Stimulated activated CD8-positive, alpha-beta memory T cell treated with anti-CD3 and anti-CD28 coated beads, Interleukin-15, amount 100 ng/mL, for 24 hours (primary cell): ENCODE measurements at regions not wholly inside any gene's neighbourhood (a gene's known extent, or its start where the extent isn't known, plus 50 kb on each side); places are given as distances from the start of the nearest gene placed in this dataset.

Source experiments
- DNase-seq: peaks from one replicate; pipeline ENCODE4 v3.0.0-alpha.2; 2020; ENCODE audit warnings: low read depth

DNA sequence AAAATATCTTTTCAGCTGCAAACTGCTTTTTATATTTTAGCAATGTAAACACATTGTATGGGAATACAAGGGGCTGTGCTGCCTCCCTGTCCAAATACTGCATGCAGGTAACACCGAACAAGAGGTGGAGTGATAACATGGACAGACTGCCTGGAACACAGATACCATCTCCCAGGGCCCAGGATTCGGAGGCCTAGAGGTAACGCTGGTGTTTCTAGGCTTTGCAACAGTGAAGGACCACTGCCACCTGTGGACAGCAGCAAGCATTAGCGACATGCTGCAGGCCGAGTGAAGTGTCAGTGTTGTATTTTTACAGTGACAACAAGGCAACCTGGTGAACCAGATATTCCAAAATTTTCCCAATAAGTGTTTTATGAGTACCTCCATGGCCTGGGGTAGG is 379.1 kb downstream of the DMRT2 start:
- DNase-seq: no peak

GRCh38 chr9:1431461-1431860 is 381.3 kb downstream of the DMRT2 start:
- DNase-seq: no peak

DNA sequence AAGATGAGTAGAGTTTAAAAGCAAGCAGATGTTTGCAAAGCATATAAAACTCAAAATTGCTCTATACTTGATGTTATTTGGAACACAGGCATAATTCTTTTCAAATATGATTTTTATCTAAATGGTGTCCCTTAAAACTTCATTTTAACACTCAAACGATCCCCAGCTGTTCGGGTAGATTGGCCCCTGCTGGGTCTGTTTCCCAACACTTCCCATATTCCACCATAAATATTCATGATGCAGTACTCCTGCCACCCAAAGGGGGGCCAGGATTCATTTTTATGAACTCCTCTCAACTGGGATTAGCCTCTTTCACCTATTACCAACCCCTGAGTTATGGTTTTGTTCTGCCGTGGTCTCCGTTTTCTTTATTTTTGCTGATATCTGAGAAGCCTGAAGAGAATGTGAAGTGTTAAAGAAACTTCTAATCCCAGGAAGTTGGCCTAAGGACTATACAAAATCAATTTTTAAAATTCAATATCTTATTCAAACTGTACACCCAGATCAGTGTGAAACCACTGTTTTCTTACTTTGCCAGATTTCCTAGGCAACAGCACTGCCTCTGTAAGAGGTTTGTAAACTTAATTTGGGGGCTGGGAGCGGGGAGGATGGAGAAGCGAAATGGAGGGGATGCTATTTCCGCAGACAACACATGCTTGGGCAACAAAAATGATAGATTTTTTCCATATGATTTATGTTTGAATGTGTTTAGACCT is 384.1 kb downstream of the DMRT2 start:
- DNase-seq: no peak

GRCh38 chr9:1434811-1435210 is 384.7 kb downstream of the DMRT2 start:
- no peak for DNase-seq

GRCh38 chr9:1440256-1440655 is 390.1 kb downstream of the DMRT2 start:
- DNase-seq: no peak

DNA sequence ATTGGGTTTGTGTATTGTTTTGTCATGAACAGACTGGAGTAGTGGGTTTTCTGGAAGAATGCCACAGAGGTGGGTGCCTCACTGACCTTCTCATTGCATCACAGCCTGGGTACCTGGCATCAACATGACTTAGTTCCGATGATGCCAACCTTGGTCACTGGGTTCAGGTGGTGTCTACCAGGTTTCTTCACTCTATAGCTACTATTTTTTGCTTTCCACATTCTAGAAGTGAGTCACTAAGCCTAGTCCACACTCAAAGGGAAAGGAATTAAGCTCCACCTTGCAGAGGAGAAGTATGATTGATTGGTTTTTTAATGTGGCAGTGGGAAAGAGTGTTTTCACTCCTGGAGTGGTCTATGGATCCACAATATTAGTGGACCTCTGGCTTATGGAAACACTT is 391.9 kb downstream of the DMRT2 start:
- DNase-seq: no peak

- no peak for DNase-seq
These were observed 393.3 kb downstream of the DMRT2 start for GRCh38 chr9:1443450-1443849.

DNA sequence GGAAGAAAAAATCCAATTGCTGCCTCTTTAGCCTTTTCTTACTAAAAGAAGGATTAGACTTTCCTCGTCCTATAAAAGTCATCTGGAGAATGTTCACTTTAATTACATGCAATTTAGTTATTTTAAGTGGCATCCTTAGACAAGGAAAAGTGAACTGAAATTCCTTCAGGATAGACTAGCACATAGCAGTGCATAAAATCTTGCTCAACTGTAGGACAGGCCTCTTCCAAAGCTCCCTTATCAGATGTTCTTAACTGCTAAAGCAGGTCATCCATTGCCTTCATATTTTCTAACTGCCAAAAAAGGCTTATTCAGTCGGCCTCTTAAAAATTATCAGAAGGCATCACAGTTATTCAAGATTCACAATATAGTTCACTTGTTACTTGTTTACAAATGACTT is 396.5 kb downstream of the DMRT2 start:
- no peak for DNase-seq

- DNase-seq: no peak
These were observed 403.5 kb downstream of the DMRT2 start for GRCh38 chr9:1453636-1454035.

DNA sequence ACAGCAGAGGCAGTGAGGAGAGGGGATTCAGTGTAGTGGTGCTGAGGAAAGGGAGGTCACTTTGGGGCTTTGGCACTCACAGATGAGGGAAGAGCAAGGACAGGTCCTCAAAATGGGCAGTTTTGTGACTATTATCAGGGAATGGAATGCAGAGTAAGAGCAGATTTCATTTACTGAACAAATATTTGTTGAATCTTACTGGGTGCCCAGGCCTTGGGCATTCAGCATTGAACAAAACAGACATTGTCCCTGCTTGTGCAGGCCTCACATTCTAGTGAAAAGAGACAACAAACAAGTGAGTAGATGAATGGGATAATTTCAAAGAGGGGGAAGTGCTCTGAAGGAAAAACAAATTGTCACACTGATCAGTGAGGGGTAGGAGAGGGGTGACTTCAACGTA is 404.1 kb downstream of the DMRT2 start:
- DNase-seq: no peak

DNA sequence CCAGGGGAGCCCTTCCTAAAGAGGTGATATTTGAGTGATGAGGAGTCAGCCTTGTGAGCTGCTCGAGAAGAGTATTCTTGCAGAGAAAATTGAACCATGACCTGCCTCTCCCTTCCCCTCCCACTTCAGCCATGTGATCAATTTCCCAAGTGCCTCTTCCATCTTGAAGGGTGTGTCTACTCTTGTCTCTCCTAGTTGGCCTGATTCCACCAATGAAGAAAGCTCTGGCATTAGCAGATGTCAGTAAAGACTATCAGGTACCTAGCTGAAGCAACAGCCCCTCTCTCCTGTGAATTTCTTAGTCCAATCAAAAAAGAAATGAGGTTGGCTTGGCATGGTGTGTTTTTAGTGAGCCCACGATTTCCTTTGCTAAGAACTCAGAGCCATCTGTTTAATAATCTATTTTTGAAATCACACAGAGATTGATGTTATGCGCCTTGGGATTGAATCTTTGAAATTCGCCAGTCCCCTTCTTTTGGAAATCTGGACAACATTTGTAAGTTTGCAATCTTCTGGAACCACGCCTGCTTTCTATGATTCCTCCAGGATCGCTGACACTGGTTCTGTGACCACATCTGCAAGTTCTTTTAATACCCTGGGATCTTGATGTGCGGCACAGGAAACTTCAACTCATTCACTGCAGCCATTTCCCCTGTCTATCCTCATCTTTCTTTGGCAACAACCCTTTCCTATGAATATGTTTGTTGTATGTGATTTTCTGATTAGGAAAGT is 404.6 kb downstream of the DMRT2 start:
- no peak for DNase-seq

DNA sequence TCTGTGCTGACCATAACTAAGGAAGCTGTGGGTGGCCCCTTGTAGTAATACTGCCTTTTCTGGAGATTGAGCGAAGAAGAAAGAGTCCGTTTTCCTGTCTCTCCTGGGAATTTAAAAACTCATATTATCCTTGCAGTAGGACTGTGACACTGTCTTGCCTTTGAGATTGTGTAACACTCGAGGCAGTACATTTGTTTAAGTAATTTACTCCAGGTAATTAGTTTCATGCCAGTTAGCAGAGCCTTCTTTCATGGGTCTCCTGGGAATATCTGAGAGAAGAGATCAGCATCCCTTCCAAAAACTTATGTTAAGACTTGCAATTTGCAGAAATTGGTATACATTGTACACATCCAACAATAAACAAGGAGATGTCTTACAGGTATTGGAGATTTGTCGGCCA is 405.6 kb downstream of the DMRT2 start:
- DNase-seq: no peak

DNA sequence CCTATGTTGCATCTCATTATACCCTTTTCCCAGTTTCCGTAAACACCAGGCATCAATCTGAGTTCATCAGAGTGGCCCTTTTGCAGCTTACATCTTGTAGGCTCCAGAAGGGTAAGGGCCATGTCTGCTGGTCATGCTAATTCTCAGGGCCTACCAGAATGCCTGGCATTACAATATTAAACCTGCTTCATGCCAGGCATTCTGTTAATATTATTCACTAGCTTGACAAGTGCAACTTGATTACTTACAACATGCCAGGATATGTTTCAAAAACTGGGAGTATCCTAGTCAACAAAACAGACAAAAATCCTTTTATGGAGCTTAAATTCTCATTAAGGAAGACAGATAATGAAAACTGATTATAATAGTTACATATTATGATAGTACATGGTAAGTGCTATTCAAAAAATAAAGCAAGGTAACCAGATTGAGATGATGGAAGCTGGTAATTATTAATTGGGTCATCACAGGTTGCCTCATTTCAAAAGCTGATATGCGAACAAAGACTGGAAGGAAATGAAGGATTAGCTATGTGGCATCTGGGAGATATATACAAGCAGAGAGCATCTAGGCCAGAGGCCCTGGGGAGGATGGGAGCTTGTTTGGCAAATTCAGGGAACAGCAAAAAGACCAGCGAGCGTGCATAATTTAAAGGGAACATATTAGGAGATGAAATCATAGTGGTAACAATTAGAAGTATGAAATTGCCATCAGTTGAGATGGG is 406.3 kb downstream of the DMRT2 start:
- no peak for DNase-seq

GRCh38 chr9:1457460-1457859 is 407.3 kb downstream of the DMRT2 start:
- DNase-seq: no peak

- no peak for DNase-seq
These were observed 408.3 kb downstream of the DMRT2 start for GRCh38 chr9:1458503-1458902.

DNA sequence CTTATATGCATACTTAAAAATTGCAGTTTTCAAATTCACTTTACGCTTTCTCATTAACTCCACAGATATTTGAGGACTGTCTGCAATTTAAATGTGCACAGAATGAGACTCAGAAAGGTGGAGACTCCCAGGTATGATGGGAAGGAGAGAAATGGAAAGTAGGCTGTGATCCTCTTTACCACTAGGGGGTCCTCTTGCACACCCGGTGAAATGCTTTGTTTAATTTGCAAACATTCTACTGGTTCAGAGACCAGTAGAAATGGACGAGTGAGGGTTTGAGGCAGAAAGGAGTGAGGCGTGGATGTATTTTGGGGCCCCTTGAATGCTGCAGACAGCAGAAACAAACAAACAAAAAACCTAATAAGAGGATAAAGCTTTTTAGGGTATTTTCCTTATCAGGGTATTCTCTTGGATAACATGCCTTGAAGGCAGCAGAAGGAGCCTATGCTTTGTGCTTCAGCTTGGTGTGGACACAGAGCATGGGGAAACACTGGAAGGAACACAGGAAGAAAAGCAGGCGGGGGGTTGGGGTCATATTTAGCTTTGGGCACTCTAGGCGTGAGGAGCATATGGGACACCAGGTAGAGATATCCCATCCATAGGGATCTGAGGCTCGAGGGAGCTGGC is 410.1 kb downstream of the DMRT2 start:
- no peak for DNase-seq

- no peak for DNase-seq
These were observed 411.7 kb downstream of the DMRT2 start for GRCh38 chr9:1461812-1462211.

DNA sequence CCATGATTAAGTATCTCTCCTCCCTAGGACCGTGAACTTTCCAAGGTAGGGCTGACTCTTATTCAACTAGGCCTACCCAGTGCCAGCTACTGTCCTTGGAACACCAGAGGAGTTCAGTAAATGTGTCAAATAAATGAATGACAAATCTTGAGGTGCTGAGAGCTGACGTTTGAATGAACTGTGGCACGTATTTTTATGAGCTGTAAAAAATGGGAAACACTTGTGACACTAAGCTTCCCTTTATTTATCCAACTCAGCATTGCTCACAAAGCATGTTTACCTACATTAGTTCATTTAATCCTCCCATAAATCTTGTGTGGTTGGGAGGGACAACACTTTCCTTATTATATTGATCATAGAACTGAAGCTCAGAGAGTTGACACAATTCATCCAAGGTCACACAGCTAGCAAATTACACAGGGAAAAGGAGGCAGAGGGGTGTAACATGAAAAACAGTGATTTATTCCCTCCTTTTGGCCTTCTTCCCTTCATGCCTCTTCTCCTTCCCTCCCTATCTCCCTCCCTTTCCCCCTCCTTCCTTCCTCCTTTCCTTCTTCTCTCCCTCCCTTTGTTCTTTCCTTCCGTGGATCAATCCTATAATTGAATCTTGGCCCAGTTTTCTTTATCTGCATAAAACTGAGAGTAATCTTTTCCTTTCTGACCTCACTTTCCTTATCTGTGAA is 412.6 kb downstream of the DMRT2 start:
- no peak for DNase-seq

GRCh38 chr9:1469996-1470395 is 419.8 kb downstream of the DMRT2 start:
- DNase-seq: no peak

- no peak for DNase-seq
These were observed 423.9 kb downstream of the DMRT2 start for GRCh38 chr9:1473956-1474634.

DNA sequence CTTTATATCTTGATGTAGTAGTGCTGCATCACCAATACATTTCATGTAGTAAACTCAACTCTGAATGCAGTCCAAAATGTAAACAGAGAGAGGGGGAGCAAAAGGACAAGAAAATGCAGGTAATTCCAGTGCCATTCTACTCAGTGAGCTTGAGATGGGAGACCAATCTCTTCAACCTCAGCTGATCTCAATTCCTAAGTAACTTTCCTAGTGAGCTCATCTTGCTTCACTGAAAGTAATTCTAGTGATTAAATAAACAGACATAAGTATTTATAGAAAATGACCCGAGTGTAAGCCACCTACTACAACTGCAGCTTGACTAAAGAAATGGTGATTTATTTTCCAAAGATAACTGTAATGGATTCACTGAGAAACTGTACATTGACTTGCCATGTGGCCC is 424.5 kb downstream of the DMRT2 start:
- DNase-seq: no peak
